CD4-positive, CD25-positive, alpha-beta regulatory T cell (primary cell): ENCODE measurements at regions not wholly inside any gene's neighbourhood (a gene's known extent, or its start where the extent isn't known, plus 50 kb on each side); places are given as distances from the start of the nearest gene placed in this dataset.

Experiments used
- ATAC-seq, 2 donors: fragments of 150-1000 bp; cut with Tn5 transposase; one replicate each; pipeline ENCODE4 v1.10.0; 2021; ENCODE audit warnings: low read depth in 2 of 2, moderate number of reproducible peaks in 2 of 2, moderate library complexity in 1 of 2
- DNase-seq, 3 donors: peaks; one replicate each; pipeline versions ENCODE4 v3.0.0 to v3.0.0-alpha.2; 2012 to 2022; ENCODE audit warnings: mixed read lengths in 1 of 3
- H3K27ac ChIP-seq: one replicate; pipeline ENCODE4 v1.7.0; 2013; ENCODE audit warnings: mild to moderate bottlenecking, low read length; ENCODE audit not compliant: insufficient read depth, poor library complexity, severe bottlenecking
- H3K27me3 ChIP-seq: one replicate; pipeline ENCODE4 v1.7.0; 2013; ENCODE audit warnings: low read length; ENCODE audit not compliant: control insufficient read depth, insufficient read depth
- H3K36me3 ChIP-seq: one replicate; pipeline ENCODE4 v1.7.0; 2013; ENCODE audit warnings: mild to moderate bottlenecking, low read length, moderate library complexity; ENCODE audit not compliant: control insufficient read depth, insufficient read depth
- H3K4me1 ChIP-seq: 2 replicates; pipeline ENCODE4 v1.7.0; 2013; ENCODE audit warnings: mild to moderate bottlenecking, low read length; ENCODE audit not compliant: insufficient read depth, control insufficient read depth, poor library complexity, severe bottlenecking
- H3K4me3 ChIP-seq: one replicate; pipeline ENCODE4 v1.7.0; 2013; ENCODE audit warnings: low read depth, mild to moderate bottlenecking, low read length, moderate library complexity
- H3K9me3 ChIP-seq, 2 experiments: 1 replicate in 1 of 2; 2 replicates in 1 of 2; pipeline ENCODE4 v1.7.0; 2013; ENCODE audit warnings: low read length in 2 of 2, mild to moderate bottlenecking in 1 of 2, moderate library complexity in 1 of 2; ENCODE audit not compliant: control insufficient read depth in 2 of 2
- H3K27ac Mint-ChIP-seq, 3 donors: one replicate each; pipeline ENCODE4 v1.8.0; 2020 to 2022; ENCODE audit warnings: mild to moderate bottlenecking in 3 of 3, mixed read lengths in 3 of 3, moderate library complexity in 2 of 3
- H3K27me3 Mint-ChIP-seq: one replicate; pipeline ENCODE4 v1.8.0; 2022; ENCODE audit warnings: mild to moderate bottlenecking, mixed read lengths
- H3K36me3 Mint-ChIP-seq: one replicate; pipeline ENCODE4 v1.8.0; 2020; ENCODE audit warnings: mixed read lengths
- H3K4me1 Mint-ChIP-seq, 4 donors: one replicate each; pipeline ENCODE4 v1.8.0; 2020 to 2022; ENCODE audit warnings: mixed read lengths in 4 of 4, mild to moderate bottlenecking in 1 of 4
- H3K4me3 Mint-ChIP-seq, 4 donors: one replicate each; pipeline ENCODE4 v1.8.0; 2020 to 2022; ENCODE audit warnings: mild to moderate bottlenecking in 4 of 4, mixed read lengths in 4 of 4, moderate library complexity in 3 of 4
- H3K9me3 Mint-ChIP-seq, 7 donors: one replicate each; pipeline ENCODE4 v1.8.0; 2020 to 2022; ENCODE audit warnings: mixed read lengths in 7 of 7, mild to moderate bottlenecking in 3 of 7, moderate library complexity in 2 of 7

DNA sequence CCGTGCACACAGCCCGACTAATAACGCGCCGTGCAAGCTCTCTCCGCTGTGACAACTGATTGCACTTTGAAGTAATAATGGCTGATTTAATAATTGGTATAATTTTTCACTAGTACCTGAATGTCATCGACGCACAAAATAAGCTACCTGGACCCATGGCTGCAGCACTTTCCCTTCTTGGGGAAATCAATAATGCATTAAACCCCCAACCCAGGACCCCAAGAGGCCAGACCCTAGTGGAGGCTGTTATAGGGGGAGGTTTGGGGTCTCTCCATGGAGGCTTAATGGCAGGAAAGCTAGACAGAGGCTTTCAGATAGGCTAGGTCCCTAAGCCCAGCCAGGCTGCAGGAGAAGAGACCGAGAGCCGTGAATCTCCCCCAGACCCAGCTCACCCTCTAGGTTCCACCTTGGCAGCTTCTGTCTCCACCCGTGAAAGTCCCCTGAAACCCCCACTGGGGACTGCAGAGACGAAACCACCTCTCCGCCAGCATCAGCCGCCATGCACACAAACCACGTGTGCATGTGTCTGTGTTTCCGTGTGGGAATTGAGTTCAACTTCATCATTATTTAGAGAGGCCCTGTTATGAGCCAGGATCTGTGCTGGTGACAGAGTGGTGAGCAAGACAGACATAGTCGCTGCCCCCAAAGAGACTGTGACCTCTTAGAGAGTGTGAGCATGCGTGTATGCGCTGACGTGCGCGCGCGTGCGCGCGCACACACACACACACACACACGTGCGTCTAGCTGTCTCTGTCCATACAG lies 168.6 kb upstream of the MVB12B start:
- no peaks in the 10 kb centered on the region for H3K27me3 Mint-ChIP-seq
- H3K4me1 Mint-ChIP-seq = no peaks in the 10 kb centered on the region
- H3K9me3 ChIP-seq = no peaks in the 10 kb centered on the region
- DNase-seq (no peak), ATAC-seq (no peak)
- H3K4me3 Mint-ChIP-seq = no peak overlapping the region
- H3K36me3 ChIP-seq = no peaks in the 10 kb centered on the region
- H3K27ac ChIP-seq = no peak overlapping the region
- no peak overlapping the region for H3K27ac Mint-ChIP-seq
- no peaks in the 10 kb centered on the region for H3K27me3 ChIP-seq
- no peak overlapping the region for H3K4me3 ChIP-seq
- no peaks in the 10 kb centered on the region for H3K36me3 Mint-ChIP-seq
- H3K9me3 Mint-ChIP-seq = peaks cover 0 to 2% (median 0%) of the 10 kb centered on the region in 7 donors
- H3K4me1 ChIP-seq = no peaks in the 10 kb centered on the region

DNA sequence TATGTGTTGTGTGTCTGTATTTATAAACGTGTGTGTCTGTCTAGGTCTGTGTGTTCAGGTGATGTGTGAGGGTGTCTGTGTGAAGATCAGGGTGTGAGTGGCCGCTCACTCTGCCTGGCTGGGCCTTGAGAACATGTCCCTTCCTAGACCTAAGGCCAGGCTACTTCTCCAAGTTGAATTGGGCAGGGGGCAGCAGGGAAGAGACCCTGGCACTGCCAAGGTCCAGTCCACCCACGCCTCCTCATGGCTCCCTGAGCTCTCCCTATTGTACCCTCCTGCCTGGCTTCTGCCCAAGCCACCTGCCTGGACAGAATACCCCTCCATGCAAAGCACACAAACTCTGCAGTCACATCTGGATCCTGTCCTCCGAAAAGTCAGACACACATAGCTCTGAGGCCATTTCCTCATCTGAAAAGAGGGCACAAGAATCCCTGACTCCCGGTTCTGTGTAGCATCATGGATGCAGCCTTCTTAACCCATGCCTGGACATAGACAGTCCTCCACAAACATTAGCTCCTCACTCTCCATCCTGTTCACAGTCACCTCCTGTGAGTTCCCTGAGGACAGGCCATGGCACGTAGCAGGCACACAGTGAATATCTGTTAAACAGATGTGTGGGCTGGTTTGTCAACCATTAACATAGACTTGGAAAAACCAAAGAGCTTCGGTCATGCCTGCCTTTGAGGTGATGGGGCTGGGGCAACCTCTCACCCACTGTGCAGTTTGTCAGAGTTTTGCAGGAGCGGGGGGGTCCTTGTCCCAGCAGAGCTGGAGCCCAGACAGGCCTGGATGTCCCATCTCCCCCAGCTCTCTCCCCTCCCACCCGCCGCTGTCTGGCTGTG lies 167.8 kb upstream of the MVB12B start:
- Histone ChIP-seq H3K9me3 (no peaks in the 10 kb centered on the region), H3K4me3 (no peak overlapping the region), H3K36me3 (no peaks in the 10 kb centered on the region), H3K27me3 (no peaks in the 10 kb centered on the region), H3K27ac (no peak overlapping the region), H3K4me1 (no peaks in the 10 kb centered on the region)
- Mint-ChIP-seq H3K9me3 (peaks cover 0 to 2% (median 0%) of the 10 kb centered on the region in 7 donors), H3K27ac (no peak overlapping the region), H3K36me3 (no peaks in the 10 kb centered on the region), H3K4me1 (no peaks in the 10 kb centered on the region), H3K27me3 (no peaks in the 10 kb centered on the region), H3K4me3 (no peak overlapping the region)
- DNase-seq (no peak), ATAC-seq (no peak)

DNA sequence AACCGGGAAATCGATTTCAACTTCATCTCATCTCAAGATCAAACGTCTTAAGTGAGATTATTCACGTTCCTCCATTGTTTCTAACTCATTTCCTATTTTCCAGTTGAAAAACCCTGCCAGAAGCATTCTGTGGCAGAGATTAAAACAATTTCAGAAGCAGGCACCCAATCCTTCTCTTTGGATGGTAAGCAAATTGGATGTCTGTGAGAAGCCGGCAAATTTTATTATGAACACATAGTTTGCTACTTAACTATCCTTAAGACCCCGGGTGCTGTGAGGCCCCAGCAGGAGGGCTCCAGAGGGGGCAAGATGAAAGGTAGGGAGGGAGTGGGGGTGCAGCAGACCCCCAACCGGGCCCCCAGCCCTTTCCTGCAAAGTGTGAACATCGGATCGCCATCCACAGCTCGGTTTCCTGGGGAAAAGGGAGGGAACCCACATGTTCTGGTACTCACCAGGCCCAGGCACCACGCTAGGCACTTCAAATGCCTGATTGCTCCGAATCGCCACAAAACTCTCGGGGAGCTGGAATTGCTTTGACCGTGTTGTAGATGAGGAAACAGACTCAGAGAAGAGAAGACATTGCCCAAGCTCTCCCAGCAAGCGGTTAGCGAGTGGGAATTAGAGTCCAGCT lies 167.1 kb upstream of the MVB12B start:
- DNase-seq = no peak
- ATAC-seq = no peak
- no peaks in the 10 kb centered on the region for H3K36me3 Mint-ChIP-seq
- Histone ChIP-seq H3K4me1 (no peaks in the 10 kb centered on the region), H3K36me3 (no peaks in the 10 kb centered on the region), H3K9me3 (no peaks in the 10 kb centered on the region), H3K27me3 (no peaks in the 10 kb centered on the region), H3K27ac (no peak overlapping the region), H3K4me3 (no peak overlapping the region)
- no peak overlapping the region for H3K4me3 Mint-ChIP-seq
- H3K27ac Mint-ChIP-seq = no peak overlapping the region
- no peaks in the 10 kb centered on the region for H3K27me3 Mint-ChIP-seq
- H3K4me1 Mint-ChIP-seq = no peaks in the 10 kb centered on the region
- H3K9me3 Mint-ChIP-seq = peaks cover 0 to 2% (median 0%) of the 10 kb centered on the region in 7 donors

DNA sequence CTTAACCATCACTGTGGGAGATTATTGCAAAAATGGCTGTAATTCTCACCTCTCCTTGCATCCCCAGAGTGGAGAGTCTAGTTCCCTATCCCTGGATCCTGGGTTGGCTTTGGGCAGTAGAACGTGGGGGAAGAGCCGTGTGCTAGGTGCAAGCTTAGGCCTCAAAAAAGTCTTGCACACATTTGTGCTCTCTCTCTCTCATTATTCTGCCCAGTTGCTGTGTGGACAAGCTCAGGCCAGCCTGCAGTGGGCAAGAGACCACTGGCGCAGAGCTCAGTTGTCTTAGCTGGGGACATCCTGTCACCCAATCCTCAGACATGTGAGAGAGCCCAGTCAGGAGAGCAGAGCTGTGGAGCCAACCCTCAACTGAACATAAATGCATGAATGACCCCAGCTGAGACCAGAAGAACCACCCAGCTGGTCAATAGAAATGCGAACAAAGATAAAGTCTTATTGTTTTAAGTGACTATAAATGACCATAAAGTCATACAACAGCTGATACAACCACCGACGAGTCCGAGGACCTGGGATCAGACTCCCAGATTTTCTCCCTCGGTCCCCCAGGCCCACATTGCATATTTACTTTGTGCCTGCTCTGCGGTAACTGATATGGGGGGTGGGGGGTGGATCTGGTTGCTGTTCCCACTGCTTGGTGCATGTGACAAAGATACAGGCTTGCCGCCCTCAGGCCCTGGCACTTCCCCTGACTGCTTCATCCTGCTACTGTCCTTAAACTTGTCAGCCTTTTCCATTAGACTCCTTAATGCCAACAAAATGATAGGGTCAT lies 166.4 kb upstream of the MVB12B start:
- DNase-seq (no peak), ATAC-seq (no peak)
- Mint-ChIP-seq H3K27me3 (peaks cover 4% of the 10 kb centered on the region), H3K9me3 (peaks cover 0 to 2% (median 0%) of the 10 kb centered on the region in 7 donors), H3K4me3 (no peak overlapping the region), H3K27ac (no peak overlapping the region), H3K4me1 (no peaks in the 10 kb centered on the region), H3K36me3 (no peaks in the 10 kb centered on the region)
- Histone ChIP-seq H3K4me3 (no peak overlapping the region), H3K36me3 (no peaks in the 10 kb centered on the region), H3K27ac (no peak overlapping the region), H3K4me1 (no peaks in the 10 kb centered on the region), H3K27me3 (no peaks in the 10 kb centered on the region), H3K9me3 (no peaks in the 10 kb centered on the region)

DNA sequence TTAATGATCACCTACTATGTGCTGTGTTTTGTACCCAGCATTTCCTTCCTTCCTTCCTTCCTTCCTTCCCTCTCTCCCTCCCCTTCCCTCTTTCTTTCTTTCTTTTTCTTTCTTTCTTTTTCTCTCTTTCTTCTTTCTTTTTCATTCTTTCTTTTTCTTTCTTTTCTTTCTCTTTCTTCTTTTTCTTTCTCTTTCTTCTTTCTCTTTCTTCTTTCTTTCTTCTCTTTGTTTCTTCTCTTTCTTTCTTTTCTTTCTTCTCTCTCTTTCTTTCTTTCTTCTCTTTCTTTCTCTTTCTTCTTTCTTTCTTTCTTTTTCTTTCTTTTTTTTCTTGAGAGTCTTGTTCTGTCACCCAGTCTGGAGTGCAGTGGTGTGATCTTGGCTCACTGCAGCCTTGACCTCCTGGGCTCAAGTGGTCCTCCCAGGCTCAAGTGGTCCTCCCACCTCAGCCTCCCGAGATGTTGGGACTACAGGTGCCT lies 165.7 kb upstream of the MVB12B start:
- H3K4me3 ChIP-seq = no peak overlapping the region
- peaks cover 0 to 2% (median 0%) of the 10 kb centered on the region in 7 donors for H3K9me3 Mint-ChIP-seq
- peaks cover 5% of the 10 kb centered on the region for H3K27me3 Mint-ChIP-seq
- no peak overlapping the region for H3K4me3 Mint-ChIP-seq
- H3K36me3 Mint-ChIP-seq = no peaks in the 10 kb centered on the region
- no peaks in the 10 kb centered on the region for H3K9me3 ChIP-seq
- H3K27ac ChIP-seq = no peak overlapping the region
- peak overlapping the region in 1 of 3 donors; percentile 79 for H3K27ac Mint-ChIP-seq
- no peaks in the 10 kb centered on the region for H3K36me3 ChIP-seq
- H3K27me3 ChIP-seq = no peaks in the 10 kb centered on the region
- DNase-seq (no peak), ATAC-seq (no peak)
- no peaks in the 10 kb centered on the region for H3K4me1 ChIP-seq
- no peaks in the 10 kb centered on the region for H3K4me1 Mint-ChIP-seq

DNA sequence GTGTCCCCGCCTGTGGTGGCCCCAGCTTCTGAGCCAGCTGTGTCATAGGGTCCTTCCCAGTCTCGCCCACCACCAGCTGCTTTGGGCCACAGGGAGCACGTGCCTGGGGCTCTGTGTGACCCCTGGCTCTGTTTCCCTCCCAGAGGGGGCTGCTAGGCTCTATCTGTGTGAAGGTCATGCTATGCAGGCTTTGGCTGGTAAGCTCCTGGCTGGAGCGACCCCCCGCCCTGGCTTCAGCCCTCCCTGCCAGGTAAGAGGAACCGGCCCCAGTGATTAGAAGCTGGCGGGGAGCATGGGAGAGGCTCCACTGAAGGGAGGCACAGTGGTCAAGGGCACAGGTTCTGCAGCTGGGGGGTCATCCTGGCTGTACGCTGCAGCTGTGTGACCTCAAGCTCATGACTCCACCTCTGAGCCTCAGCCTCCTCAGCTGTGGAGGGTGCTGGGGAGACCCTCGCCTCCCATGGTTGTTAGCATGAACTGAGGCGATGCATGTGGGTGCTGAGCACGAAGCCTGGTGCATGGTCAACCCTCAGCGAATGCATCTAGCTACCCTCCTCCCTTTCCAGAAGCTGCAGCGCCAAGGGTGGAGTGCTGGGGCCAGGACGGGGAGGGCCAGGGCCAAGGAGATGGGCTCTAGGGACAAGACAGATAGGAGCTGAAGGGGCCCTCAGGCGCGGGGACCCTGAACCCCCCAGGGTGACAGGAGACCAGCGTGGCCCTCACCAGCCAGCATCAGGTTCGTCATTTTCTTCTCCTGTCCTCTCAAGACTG lies 163.8 kb upstream of the MVB12B start:
- Histone ChIP-seq H3K4me1 (no peaks in the 10 kb centered on the region), H3K36me3 (no peaks in the 10 kb centered on the region), H3K4me3 (no peak overlapping the region), H3K27ac (no peak overlapping the region), H3K27me3 (no peaks in the 10 kb centered on the region), H3K9me3 (no peaks in the 10 kb centered on the region)
- ATAC-seq = no peak
- no peak for DNase-seq
- Mint-ChIP-seq H3K27me3 (peaks cover 16% of the 10 kb centered on the region), H3K9me3 (peaks cover 0 to under 1% (median 0%) of the 10 kb centered on the region in 7 donors), H3K4me3 (no peak overlapping the region), H3K4me1 (no peaks in the 10 kb centered on the region), H3K36me3 (no peaks in the 10 kb centered on the region), H3K27ac (no peak overlapping the region)
